Neural cell (in vitro differentiated cells): ENCODE measurements at regions not wholly inside any gene's neighbourhood (a gene's known extent, or its start where the extent isn't known, plus 50 kb on each side); places are given as distances from the start of the nearest gene placed in this dataset.

ENCODE experiments used
- H2AFZ ChIP-seq: fragments of 200-600, 300-800 bp; sonication (generic), shearing (Covaris generic); 2 replicates; pipeline ENCODE4 v1.6.0; 2014; ENCODE audit warnings: low read depth, mild to moderate bottlenecking, antibody characterized with exemption, low read length, moderate library complexity
- H3F3A ChIP-seq: fragments of 200-600 bp; shearing (Covaris generic); 2 replicates; pipeline ENCODE4 v1.6.1; 2016; ENCODE audit warnings: mild to moderate bottlenecking, moderate library complexity, mixed read lengths, antibody characterized with exemption, low read length; ENCODE audit not compliant: insufficient read depth, poor library complexity, severe bottlenecking
- H3K27ac ChIP-seq: fragments of 200-600, 300-800 bp; sonication (generic), shearing (Covaris generic); 2 replicates; pipeline ENCODE4 v1.5.1; 2014; ENCODE audit warnings: mild to moderate bottlenecking, low read length, moderate library complexity
- H3K27me3 ChIP-seq: fragments of 300-800, 200-600 bp; sonication (generic), shearing (Covaris generic); 2 replicates; pipeline ENCODE4 v1.6.0; 2014; ENCODE audit warnings: mild to moderate bottlenecking, low read depth, low read length, moderate library complexity; ENCODE audit not compliant: insufficient read depth
- H3K36me3 ChIP-seq: fragments of 300-800, 200-600 bp; sonication (generic), shearing (Covaris generic); 2 replicates; pipeline ENCODE4 v1.5.1; 2014; ENCODE audit warnings: mild to moderate bottlenecking, antibody characterized with exemption, low read length, moderate library complexity; ENCODE audit not compliant: insufficient read depth
- H3K4me2 ChIP-seq: fragments of 300-800, 200-600 bp; sonication (generic), shearing (Covaris generic); 2 replicates; pipeline ENCODE4 v1.6.0; 2014; ENCODE audit warnings: mild to moderate bottlenecking, low read length
- H3K4me3 ChIP-seq: fragments of 300-800, 200-600 bp; sonication (generic), shearing (Covaris generic); 2 replicates; pipeline ENCODE4 v1.5.1; 2014; ENCODE audit warnings: mild to moderate bottlenecking, low read length, moderate library complexity
- H3K79me2 ChIP-seq: fragments of 200-600 bp; shearing (Covaris generic); replicated peaks from 2 replicates; pipeline ENCODE4 v1.6.0; 2014; ENCODE audit warnings: mild to moderate bottlenecking, low read length, moderate library complexity; ENCODE audit not compliant: insufficient read depth
- H3K9ac ChIP-seq: fragments of 300-800, 200-600 bp; sonication (generic), shearing (Covaris generic); 2 replicates; pipeline ENCODE4 v1.6.1; 2016; ENCODE audit warnings: mild to moderate bottlenecking, low read length, mixed read lengths
- H3K9me2 ChIP-seq: fragments of 200-600 bp; shearing (Covaris generic); 2 replicates; pipeline ENCODE4 v1.6.1; 2016; ENCODE audit warnings: mild to moderate bottlenecking, low read length, mixed read lengths; ENCODE audit not compliant: insufficient read depth
- H3K9me3 ChIP-seq: fragments of 200-600, 300-800 bp; sonication (generic), shearing (Covaris generic); 2 replicates; pipeline ENCODE4 v1.6.1; 2016; ENCODE audit warnings: mild to moderate bottlenecking, mixed run types, low read length, moderate library complexity, mixed read lengths
- H4K20me1 ChIP-seq: fragments of 200-600 bp; shearing (Covaris generic); 2 replicates; pipeline ENCODE4 v1.6.1; 2016; ENCODE audit warnings: mild to moderate bottlenecking, mixed run types; ENCODE audit not compliant: insufficient read depth
- CTCF ChIP-seq: fragments of 450-650 bp; IDR thresholded peaks from 2 replicates; pipeline ENCODE4 v1.5.1; 2014; ENCODE audit warnings: antibody characterized with exemption, mild to moderate bottlenecking, moderate library complexity; ENCODE audit not compliant: poor library complexity, severe bottlenecking
- EP300 ChIP-seq: fragments of 450-650 bp; conservative IDR thresholded peaks from 2 replicates; pipeline ENCODE4 v1.6.1; 2014; ENCODE audit warnings: antibody characterized with exemption, mild to moderate bottlenecking, moderate library complexity; ENCODE audit not compliant: poor library complexity, severe bottlenecking
- EZH2 ChIP-seq: fragments of 200-600, 300-800 bp; shearing (Covaris generic), sonication (generic); IDR thresholded peaks from 2 replicates; pipeline ENCODE4 v1.6.1; 2014; ENCODE audit warnings: antibody characterized with exemption, low read length, borderline replicate concordance, mild to moderate bottlenecking; ENCODE audit not compliant: insufficient read depth, poor library complexity, severe bottlenecking
- MXI1 ChIP-seq: fragments of 450-650 bp; conservative IDR thresholded peaks from 2 replicates; pipeline ENCODE4 v1.6.1; 2014; ENCODE audit warnings: antibody characterized with exemption, mild to moderate bottlenecking; ENCODE audit not compliant: poor library complexity, severe bottlenecking
- POLR2AphosphoS5 ChIP-seq: IDR thresholded peaks from 2 replicates; pipeline ENCODE4 v1.6.1; 2012
- RAD21 ChIP-seq: fragments of 450-650 bp; conservative IDR thresholded peaks from 2 replicates; pipeline ENCODE4 v1.6.1; 2014; ENCODE audit warnings: antibody characterized with exemption, mild to moderate bottlenecking, moderate library complexity
- SMC3 ChIP-seq: fragments of 450-650 bp; conservative IDR thresholded peaks from 2 replicates; pipeline ENCODE4 v1.6.1; 2014; ENCODE audit warnings: antibody characterized with exemption, mild to moderate bottlenecking, moderate library complexity; ENCODE audit not compliant: poor library complexity
- TAF1 ChIP-seq: IDR thresholded peaks from 2 replicates; pipeline ENCODE4 v1.6.1; 2012; ENCODE audit warnings: low read depth
- TF ChIP-seq, protein P1 (sequence below): IDR thresholded peaks from 2 replicates; pipeline ENCODE4 v1.6.1; 2012; ENCODE audit warnings: borderline replicate concordance

DNA sequence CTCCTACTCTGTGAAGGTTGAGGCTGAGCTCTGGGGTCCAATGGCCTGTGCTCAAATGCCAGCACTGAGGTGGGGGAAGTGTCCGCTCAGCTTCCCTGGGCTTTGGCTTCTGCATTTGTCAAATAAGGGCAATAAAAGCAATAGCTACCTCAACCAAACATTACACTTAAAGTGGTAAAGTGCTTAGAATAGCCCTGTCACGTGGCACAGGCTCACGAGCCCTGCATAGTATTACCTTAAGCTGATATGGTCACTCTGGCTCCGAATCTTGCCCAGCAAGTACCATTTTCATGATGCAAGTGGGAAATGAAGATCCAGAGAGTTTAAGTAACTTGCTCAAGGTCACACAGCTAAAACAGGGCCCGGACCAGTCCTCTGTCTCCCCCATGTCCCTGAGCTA, 451.1 kb upstream of the ZMIZ1 start:
- Histone ChIP-seq H3K27ac (no peak overlapping the region), H3K9me3 (no peaks in the 10 kb centered on the region), H4K20me1 (no peaks in the 10 kb centered on the region), H3K9ac (no peak overlapping the region), H3K79me2 (no peaks in the 10 kb centered on the region), H3K9me2 (no peaks in the 10 kb centered on the region), H3K4me2 (no peak overlapping the region), H3K27me3 (no peaks in the 10 kb centered on the region), H2AFZ (no peak overlapping the region), H3F3A (no peaks in the 10 kb centered on the region), H3K4me3 (no peak overlapping the region), H3K36me3 (no peaks in the 10 kb centered on the region)
- TF ChIP-seq MXI1 (no peak), SMC3 (no peak), POLR2AphosphoS5 (no peak), RAD21 (no peak), EP300 (no peak), CTCF (no peak), EZH2 (no peak), TAF1 (no peak)
- TF ChIP-seq, protein P1, sequence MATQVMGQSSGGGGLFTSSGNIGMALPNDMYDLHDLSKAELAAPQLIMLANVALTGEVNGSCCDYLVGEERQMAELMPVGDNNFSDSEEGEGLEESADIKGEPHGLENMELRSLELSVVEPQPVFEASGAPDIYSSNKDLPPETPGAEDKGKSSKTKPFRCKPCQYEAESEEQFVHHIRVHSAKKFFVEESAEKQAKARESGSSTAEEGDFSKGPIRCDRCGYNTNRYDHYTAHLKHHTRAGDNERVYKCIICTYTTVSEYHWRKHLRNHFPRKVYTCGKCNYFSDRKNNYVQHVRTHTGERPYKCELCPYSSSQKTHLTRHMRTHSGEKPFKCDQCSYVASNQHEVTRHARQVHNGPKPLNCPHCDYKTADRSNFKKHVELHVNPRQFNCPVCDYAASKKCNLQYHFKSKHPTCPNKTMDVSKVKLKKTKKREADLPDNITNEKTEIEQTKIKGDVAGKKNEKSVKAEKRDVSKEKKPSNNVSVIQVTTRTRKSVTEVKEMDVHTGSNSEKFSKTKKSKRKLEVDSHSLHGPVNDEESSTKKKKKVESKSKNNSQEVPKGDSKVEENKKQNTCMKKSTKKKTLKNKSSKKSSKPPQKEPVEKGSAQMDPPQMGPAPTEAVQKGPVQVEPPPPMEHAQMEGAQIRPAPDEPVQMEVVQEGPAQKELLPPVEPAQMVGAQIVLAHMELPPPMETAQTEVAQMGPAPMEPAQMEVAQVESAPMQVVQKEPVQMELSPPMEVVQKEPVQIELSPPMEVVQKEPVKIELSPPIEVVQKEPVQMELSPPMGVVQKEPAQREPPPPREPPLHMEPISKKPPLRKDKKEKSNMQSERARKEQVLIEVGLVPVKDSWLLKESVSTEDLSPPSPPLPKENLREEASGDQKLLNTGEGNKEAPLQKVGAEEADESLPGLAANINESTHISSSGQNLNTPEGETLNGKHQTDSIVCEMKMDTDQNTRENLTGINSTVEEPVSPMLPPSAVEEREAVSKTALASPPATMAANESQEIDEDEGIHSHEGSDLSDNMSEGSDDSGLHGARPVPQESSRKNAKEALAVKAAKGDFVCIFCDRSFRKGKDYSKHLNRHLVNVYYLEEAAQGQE = no peak

- H3K27ac ChIP-seq = no peak overlapping the region
- H3K4me2 ChIP-seq = no peak overlapping the region
- H3K27me3 ChIP-seq = no peaks in the 10 kb centered on the region
- no peak overlapping the region for H2AFZ ChIP-seq
- TF ChIP-seq MXI1 (no peak), POLR2AphosphoS5 (no peak), EZH2 (no peak), EP300 (no peak), SMC3 (no peak), CTCF (no peak), RAD21 (no peak), TAF1 (no peak)
- TF ChIP-seq, protein P1 = no peak
- no peaks in the 10 kb centered on the region for H3K36me3 ChIP-seq
- H3K9ac ChIP-seq = no peak overlapping the region
- H3F3A ChIP-seq = no peaks in the 10 kb centered on the region
- H3K79me2 ChIP-seq = no peaks in the 10 kb centered on the region
- no peaks in the 10 kb centered on the region for H3K9me3 ChIP-seq
- no peaks in the 10 kb centered on the region for H3K9me2 ChIP-seq
- H3K4me3 ChIP-seq = no peak overlapping the region
- H4K20me1 ChIP-seq = no peaks in the 10 kb centered on the region
Measured at GRCh38 chr10:78618050-78618449, 450.7 kb upstream of the ZMIZ1 start.
